Parathyroid adenoma (tissue), 2 donors: ENCODE measurements at regions not wholly inside any gene's neighbourhood (a gene's known extent, or its start where the extent isn't known, plus 50 kb on each side); places are given as distances from the start of the nearest gene placed in this dataset.

ENCODE experiments used
- H2AFZ ChIP-seq: fragments of 300-600 bp; sonication (generic); one replicate; pipeline ENCODE4 v1.7.0; 2017; ENCODE audit warnings: antibody characterized with exemption, mild to moderate bottlenecking
- H3K27ac ChIP-seq: fragments of 300-600 bp; sonication (generic); one replicate; pipeline ENCODE4 v1.7.0; 2017
- H3K27me3 ChIP-seq: fragments of 300-600 bp; sonication (generic); one replicate; pipeline ENCODE4 v1.7.0; 2017; ENCODE audit warnings: low read length; ENCODE audit not compliant: control insufficient read depth, insufficient read depth
- H3K36me3 ChIP-seq: fragments of 300-600 bp; sonication (generic); one replicate; pipeline ENCODE4 v1.7.0; 2017; ENCODE audit warnings: low read length; ENCODE audit not compliant: control insufficient read depth, insufficient read depth
- H3K4me1 ChIP-seq: fragments of 300-600 bp; sonication (generic); one replicate; pipeline ENCODE4 v1.7.0; 2017; ENCODE audit warnings: control low read depth
- H3K4me2 ChIP-seq: fragments of 300-600 bp; sonication (generic); one replicate; pipeline ENCODE4 v1.7.0; 2017; ENCODE audit warnings: low read length
- H3K4me3 ChIP-seq: fragments of 300-600 bp; sonication (generic); one replicate; pipeline ENCODE4 v1.7.0; 2017; ENCODE audit warnings: low read depth, low read length
- H3K79me2 ChIP-seq: fragments of 300-600 bp; sonication (generic); one replicate; pipeline ENCODE4 v1.7.0; 2017; ENCODE audit warnings: control low read depth
- H3K9ac ChIP-seq: fragments of 300-600 bp; sonication (generic); one replicate; pipeline ENCODE4 v1.7.0; 2017; ENCODE audit warnings: mild to moderate bottlenecking
- H3K9me3 ChIP-seq: fragments of 300-600 bp; sonication (generic); one replicate; pipeline ENCODE4 v1.7.0; 2017; ENCODE audit warnings: low read length; ENCODE audit not compliant: control insufficient read depth
- CTCF ChIP-seq: fragments of 300-600 bp; sonication (generic); IDR thresholded peaks from one replicate; pipeline ENCODE4 v1.7.0; 2017; ENCODE audit warnings: antibody characterized with exemption, mild to moderate bottlenecking
- donor health status: primary hyperparathyroidism.

- no peak overlapping the region for H3K27ac ChIP-seq
- no peaks in the 10 kb centered on the region for H3K79me2 ChIP-seq
- H3K4me1 ChIP-seq = no peaks in the 10 kb centered on the region
- H3K36me3 ChIP-seq = no peaks in the 10 kb centered on the region
- H3K9me3 ChIP-seq = no peaks in the 10 kb centered on the region
- H3K4me3 ChIP-seq = no peak overlapping the region
- H3K4me2 ChIP-seq = no peak overlapping the region
- H3K27me3 ChIP-seq = no peaks in the 10 kb centered on the region
- no peak for TF ChIP-seq CTCF
- no peak overlapping the region for H2AFZ ChIP-seq
- H3K9ac ChIP-seq = no peak overlapping the region
These were observed 56.7 kb upstream of the C1QTNF9B start for GRCh38 chr13:23953860-23954512.

GRCh38 chr13:23955064-23955463, 57.8 kb upstream of the C1QTNF9B start:
- Histone ChIP-seq H3K9me3 (no peaks in the 10 kb centered on the region), H3K36me3 (no peaks in the 10 kb centered on the region), H3K79me2 (no peaks in the 10 kb centered on the region), H3K4me2 (no peak overlapping the region), H3K27ac (no peak overlapping the region), H3K4me1 (no peaks in the 10 kb centered on the region), H2AFZ (no peak overlapping the region), H3K9ac (no peak overlapping the region), H3K4me3 (no peak overlapping the region), H3K27me3 (no peaks in the 10 kb centered on the region)
- TF ChIP-seq CTCF = no peak

- Histone ChIP-seq H2AFZ (no peak overlapping the region), H3K79me2 (no peaks in the 10 kb centered on the region), H3K9ac (no peak overlapping the region), H3K36me3 (no peaks in the 10 kb centered on the region), H3K9me3 (no peaks in the 10 kb centered on the region), H3K4me1 (no peaks in the 10 kb centered on the region), H3K4me3 (no peak overlapping the region), H3K27ac (no peak overlapping the region), H3K27me3 (no peaks in the 10 kb centered on the region), H3K4me2 (no peak overlapping the region)
- TF ChIP-seq CTCF = no peak
These were observed 58.8 kb upstream of the C1QTNF9B start for GRCh38 chr13:23956106-23956505.

- H3K4me3 ChIP-seq = no peak overlapping the region
- no peaks in the 10 kb centered on the region for H3K9me3 ChIP-seq
- H3K9ac ChIP-seq = no peak overlapping the region
- no peak overlapping the region for H2AFZ ChIP-seq
- H3K27ac ChIP-seq = no peak overlapping the region
- H3K4me1 ChIP-seq = no peaks in the 10 kb centered on the region
- TF ChIP-seq CTCF = no peak
- no peaks in the 10 kb centered on the region for H3K36me3 ChIP-seq
- peak overlapping the region; percentile 53 for H3K4me2 ChIP-seq
- H3K79me2 ChIP-seq = no peaks in the 10 kb centered on the region
- H3K27me3 ChIP-seq = no peaks in the 10 kb centered on the region
These were observed 60.7 kb upstream of the C1QTNF9B start for GRCh38 chr13:23957981-23958380.

GRCh38 chr13:23959231-23959862, 62.0 kb upstream of the C1QTNF9B start:
- no peak for TF ChIP-seq CTCF
- H3K4me3 ChIP-seq = no peak overlapping the region
- H3K4me1 ChIP-seq = no peaks in the 10 kb centered on the region
- no peak overlapping the region for H3K27ac ChIP-seq
- H3K4me2 ChIP-seq = no peak overlapping the region
- no peaks in the 10 kb centered on the region for H3K36me3 ChIP-seq
- no peaks in the 10 kb centered on the region for H3K27me3 ChIP-seq
- no peak overlapping the region for H3K9ac ChIP-seq
- peak overlapping the region; percentile 53 for H2AFZ ChIP-seq
- H3K9me3 ChIP-seq = no peaks in the 10 kb centered on the region
- no peaks in the 10 kb centered on the region for H3K79me2 ChIP-seq
